ENCODE measurements at regions not wholly inside any gene's neighbourhood (a gene's known extent, or its start where the extent isn't known, plus 50 kb on each side); places are given as distances from the start of the nearest gene placed in this dataset.

DNA sequence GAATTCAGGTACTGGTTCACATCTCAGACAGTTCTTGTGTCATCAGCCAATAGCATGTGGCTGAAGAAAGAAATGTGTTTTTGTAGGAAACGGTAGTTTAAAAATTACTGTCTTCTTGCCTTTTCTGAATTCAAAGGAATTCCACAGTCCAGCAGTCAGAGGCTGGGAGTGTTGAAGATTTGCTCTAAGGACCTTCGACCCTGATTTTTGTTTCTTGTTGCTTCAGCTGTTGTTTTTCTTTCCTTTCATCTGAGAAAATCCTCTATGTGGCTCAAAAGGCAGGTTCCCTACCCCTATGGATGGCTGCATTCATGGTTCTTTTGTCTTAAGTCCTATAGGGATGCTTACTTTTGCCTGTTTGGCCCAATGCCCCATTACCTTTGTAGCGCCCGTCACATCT lies 304.9 kb downstream of the TMEM167A start:
- peak in 1 of 3 donors; percentile 24 for DNase-seq (ENCODE audit: low read depth in 3 of 3, low spot score in 2 of 3)

DNA sequence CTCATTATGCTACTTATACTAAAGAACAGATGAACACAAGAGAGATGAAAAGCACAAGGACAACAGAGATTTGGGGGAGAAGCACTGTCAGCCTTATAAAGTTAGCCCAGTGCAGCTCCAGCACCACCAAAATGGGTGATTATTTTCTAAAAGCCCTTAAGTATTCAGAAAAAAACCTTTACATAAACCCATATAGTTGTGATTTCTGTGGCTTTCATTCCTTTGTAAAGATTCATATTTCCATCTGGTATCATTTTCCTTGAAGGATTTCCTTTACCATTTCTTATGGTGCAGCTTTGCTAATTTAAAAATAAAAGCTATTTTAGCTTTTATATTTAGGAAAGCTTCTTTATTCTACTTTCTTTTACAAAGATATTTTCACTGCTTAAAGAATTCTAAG lies 311.0 kb downstream of the TMEM167A start:
- no peak for DNase-seq (ENCODE audit: low read depth in 3 of 3, low spot score in 2 of 3)

GRCh38 chr5:82765765-82766164 lies 311.4 kb downstream of the TMEM167A start:
- DNase-seq (ENCODE audit: low read depth in 3 of 3, low spot score in 2 of 3), result no peak

- no peak for DNase-seq (ENCODE audit: low read depth in 3 of 3, low spot score in 2 of 3)
Observed at GRCh38 chr5:82760856-82761255, 316.3 kb downstream of the TMEM167A start.

GRCh38 chr5:82758881-82759280 lies 318.3 kb downstream of the TMEM167A start:
- no peak for DNase-seq (ENCODE audit: low read depth in 3 of 3, low spot score in 2 of 3)

DNA sequence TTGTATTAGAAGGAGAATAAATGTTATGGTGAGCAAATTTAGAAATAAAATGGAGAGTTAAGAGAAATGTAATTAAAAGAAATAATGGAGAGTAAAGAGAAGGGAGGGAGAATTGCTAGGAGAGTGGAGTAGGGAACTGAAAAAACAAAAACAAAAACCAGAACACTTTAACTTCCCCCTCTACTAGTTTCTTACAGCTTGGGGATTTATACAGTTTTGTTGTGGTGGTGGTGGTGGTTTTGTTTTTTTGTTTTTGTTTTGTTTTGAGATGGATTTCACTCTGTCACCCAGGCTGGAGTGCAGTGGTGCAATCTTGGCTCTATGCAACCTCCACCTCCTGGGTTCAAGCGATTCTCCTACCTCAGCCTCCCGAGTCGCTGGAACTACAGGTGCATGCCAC lies 322.4 kb downstream of the TMEM167A start:
- no peak for DNase-seq (ENCODE audit: low read depth in 3 of 3, low spot score in 2 of 3)

- DNase-seq (ENCODE audit: low read depth in 3 of 3, low spot score in 2 of 3), result no peak
Observed at GRCh38 chr5:82754036-82754746, 323.0 kb downstream of the TMEM167A start.

GRCh38 chr5:82753374-82753773 lies 323.8 kb downstream of the TMEM167A start:
- no peak for DNase-seq (ENCODE audit: low read depth in 3 of 3, low spot score in 2 of 3)

GRCh38 chr5:82749461-82749820 lies 327.8 kb downstream of the TMEM167A start:
- peak in 2 of 3 donors; percentile 24 to 38 for DNase-seq (ENCODE audit: low read depth in 3 of 3, low spot score in 2 of 3)

DNA sequence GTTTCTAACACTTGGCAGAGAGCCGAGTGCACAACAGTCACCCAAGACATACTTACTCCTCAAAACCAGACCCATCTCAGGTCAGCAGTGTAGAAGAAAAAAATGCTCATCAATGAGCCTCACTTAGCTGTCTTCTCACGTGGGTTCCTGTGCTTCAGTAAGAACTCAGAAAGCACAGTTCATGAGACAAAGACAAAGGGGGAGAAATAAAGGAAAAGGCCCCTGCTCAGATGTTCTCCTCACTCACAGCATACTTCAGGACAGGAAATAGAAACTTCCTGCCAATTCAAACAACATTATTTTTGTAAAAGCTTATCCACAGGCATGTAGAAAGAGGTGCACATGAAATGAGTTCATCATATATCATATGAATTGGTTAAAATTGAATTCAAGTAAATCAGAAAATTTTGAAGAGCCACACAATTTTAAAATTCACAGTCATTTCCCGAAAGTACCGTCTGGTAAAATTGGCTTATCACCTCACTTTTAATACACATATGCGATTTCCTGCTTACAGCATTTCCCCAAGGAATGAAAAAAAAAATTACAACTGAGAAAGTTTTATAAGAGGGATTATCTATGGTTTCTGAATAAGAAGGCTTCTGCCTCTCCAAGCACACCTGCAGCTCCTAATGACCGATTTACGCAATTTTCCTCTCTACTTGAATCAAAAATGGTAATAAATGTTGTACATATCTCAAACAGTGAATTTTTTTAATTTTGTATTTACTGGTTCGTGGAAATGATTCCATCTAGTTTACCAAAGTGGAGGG lies 328.3 kb downstream of the TMEM167A start:
- no peak for DNase-seq (ENCODE audit: low read depth in 3 of 3, low spot score in 2 of 3)

GRCh38 chr5:82747986-82748385 lies 329.2 kb downstream of the TMEM167A start:
- no peak for DNase-seq (ENCODE audit: low read depth in 3 of 3, low spot score in 2 of 3)

DNA sequence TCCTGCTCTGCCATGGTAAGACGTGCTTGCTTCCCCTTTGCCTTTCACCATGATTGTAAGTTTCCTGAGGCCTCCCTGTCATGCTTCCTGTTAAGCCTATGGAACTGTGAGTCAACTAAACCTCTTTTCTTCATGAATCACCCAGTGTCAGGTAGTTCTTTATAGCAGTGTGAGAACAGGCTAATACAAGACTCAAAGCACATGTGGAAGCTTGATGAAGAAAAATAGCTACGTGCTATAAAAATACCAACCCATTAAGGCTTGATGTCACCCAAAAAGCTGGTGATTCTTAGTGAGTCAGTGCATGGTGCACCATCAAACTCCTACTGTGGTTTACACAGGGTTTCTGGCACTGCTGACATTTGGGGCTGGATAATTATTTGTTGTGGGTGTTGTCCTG lies 332.2 kb downstream of the TMEM167A start:
- DNase-seq (ENCODE audit: low read depth in 3 of 3, low spot score in 2 of 3), result no peak

DNA sequence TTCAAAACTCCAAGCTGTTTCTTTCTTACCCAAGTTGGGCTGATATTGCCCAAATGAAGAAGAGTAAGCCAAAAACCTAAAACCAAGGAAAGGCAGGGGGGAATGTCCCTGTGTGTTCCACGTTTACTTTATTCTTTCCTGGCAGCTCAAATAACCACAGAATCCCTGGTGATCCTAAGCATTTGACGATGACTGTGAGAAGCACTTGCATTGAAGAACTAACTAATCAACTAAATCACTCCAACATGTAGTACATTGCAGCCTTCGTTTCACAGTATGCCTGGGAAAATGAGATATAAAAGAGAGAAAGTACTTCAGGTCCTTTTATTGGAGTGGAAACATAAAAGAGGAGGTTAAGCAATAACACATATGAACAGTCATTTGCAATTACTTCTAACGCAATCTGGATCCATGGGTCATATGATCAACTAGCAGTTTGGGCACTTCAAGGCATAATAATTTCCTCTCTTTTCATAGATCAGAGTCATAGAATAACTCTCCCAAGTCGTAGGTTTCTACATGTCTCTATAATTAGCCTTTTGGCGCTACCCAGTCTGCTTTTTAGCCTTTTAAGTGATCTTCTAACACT lies 338.4 kb downstream of the TMEM167A start:
- DNase-seq (ENCODE audit: low read depth in 3 of 3, low spot score in 2 of 3), result no peak

GRCh38 chr5:82735160-82735789 lies 341.9 kb downstream of the TMEM167A start:
- DNase-seq (ENCODE audit: low read depth in 3 of 3, low spot score in 2 of 3), result no peak

DNA sequence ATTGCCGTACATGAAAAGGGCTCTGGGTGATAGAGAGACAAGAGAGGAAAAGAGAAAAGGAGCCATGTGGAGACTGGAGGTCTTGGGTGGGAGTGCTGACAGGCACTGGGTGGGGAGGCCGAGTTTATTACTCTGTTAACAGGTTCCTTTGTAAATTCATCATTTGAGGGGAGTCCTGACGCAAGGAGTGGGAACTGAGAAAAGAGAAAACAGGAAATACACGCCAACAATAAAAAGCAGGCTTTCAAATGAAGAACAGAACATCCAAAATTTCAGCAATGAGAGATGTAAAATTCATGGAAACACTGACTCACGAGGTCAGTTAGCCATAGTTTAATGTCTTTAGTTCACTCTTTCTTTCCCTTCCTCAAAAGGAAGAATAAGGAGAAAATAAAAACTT lies 342.8 kb downstream of the TMEM167A start:
- DNase-seq (ENCODE audit: low read depth in 3 of 3, low spot score in 2 of 3), result no peak

- no peak for DNase-seq (ENCODE audit: low read depth in 3 of 3, low spot score in 2 of 3)
Observed at GRCh38 chr5:82730913-82731312, 346.3 kb downstream of the TMEM167A start.

DNA sequence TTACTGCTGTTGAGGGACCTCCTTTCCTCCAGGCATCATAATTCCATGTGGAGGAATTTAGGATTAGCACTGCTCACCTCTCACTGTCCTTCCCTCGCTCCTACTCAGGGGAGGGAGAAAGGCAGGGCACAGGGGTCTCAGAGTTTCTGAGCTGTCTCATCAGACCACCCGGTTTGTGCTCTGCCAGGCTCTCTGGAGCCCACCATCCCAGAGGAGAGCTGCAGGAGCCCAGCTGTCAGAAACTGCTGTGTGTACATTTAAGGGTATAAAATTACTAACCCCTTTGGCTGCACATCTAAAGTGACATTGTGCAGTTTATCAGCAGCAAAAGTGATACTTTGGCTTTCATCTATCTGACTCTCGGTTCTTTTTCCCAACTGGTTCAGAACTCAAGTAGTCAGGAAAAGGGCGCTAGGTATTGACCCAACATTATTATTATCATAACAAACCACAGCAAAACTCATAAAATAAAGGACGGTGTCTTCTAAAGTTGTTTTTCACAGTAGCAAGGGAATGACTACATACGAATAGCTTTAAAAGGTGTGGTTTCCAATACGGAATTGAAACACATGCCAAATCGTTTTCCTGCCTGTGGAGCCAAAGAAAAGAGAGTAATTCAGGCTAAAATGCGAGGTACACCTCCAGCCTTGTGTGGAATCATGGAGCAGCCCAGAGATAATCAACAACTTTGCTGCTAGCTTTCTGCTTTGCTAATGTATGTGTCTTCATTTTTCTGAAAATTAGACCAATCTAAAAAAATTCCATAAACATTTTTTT lies 348.1 kb downstream of the TMEM167A start:
- DNase-seq (ENCODE audit: low read depth in 3 of 3, low spot score in 2 of 3), result no peak

GRCh38 chr5:82723168-82723567 lies 354.0 kb downstream of the TMEM167A start:
- DNase-seq (ENCODE audit: low read depth in 3 of 3, low spot score in 2 of 3), result no peak

DNA sequence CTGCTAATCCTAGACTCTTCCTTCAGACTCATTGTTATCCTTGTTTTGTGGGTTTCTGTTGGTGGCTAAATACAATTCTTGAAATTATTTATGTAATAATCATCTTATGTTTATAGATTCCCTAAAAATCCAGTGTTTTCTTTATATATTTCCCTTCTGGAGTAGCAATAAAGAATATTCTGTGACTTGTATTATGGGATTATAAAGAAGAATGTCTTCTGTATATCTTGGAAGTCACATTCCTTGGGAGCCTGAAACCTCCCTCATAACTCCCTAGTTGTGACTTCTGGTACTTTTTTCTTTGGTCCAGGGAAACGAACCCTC lies 356.1 kb downstream of the TMEM167A start:
- no peak for DNase-seq (ENCODE audit: low read depth in 3 of 3, low spot score in 2 of 3)

DNA sequence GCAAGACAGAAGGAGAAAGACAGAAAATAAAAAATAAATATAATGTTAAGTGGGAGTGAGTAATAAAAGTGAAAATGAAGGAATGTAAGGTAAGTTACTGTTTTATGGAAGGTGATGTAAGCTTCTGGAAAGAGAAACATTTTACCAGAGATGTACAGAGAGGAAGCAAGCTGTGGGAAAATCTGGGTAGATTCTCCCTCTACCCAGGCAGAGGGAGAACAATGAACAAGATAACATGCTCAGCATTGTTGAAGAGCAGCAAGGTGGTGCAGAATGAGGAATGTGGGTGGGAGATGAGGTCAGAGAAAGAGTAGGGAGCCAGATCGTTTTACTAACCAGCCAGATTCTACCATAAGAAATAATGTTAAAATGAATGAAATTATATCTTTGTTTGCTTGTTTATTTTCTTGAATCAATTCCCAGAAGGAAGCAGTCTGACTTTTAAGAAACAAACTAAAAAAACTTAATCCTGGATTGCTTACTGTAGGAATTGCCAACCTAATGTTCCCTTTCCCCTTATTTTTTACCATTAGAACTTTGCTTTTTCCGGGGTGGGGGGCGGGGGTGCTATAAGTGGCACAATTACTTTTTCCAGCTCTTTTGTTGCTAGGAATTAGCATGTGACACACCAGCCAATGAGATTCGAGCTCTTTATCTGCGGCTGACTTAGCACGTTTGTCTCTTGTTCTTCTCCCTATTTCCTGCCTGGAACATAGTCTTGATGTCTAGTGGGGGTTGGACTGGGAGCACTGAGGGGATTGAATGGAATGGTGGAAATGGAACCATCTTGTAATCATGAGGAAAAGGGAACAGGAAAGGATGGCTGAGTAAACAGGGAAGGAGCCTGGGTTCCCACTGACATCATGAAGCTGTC lies 356.7 kb downstream of the TMEM167A start:
- no peak for DNase-seq (ENCODE audit: low read depth in 3 of 3, low spot score in 2 of 3)

All from right renal cortex interstitium (tissue), 3 donors.